Keratinocyte (primary cell): ENCODE measurements at regions not wholly inside any gene's neighbourhood (a gene's known extent, or its start where the extent isn't known, plus 50 kb on each side); places are given as distances from the start of the nearest gene placed in this dataset.

Source experiments
- DNase-seq: peaks from one replicate; pipeline ENCODE4 v3.0.0-alpha.2; 2011; ENCODE audit warnings: low read depth, missing footprints, low spot score
- FAIRE-seq: peaks from 2 replicates; lab custom pipeline; 2011; peaks lifted over from hg19 to GRCh38; lab: Jason Lieb, UNC
- H2AFZ ChIP-seq: 2 replicates; pipeline ENCODE4 v1.6.0; 2012; ENCODE audit warnings: low read length, control low read depth, inconsistent platforms; ENCODE audit not compliant: control insufficient read depth
- H3K27ac ChIP-seq: 2 replicates; pipeline ENCODE4 v1.5.1; 2011; ENCODE audit warnings: low read length; ENCODE audit not compliant: control insufficient read depth, insufficient read depth
- H3K27me3 ChIP-seq: 3 replicates; pipeline ENCODE4 v1.6.0; 2011; ENCODE audit warnings: low read length; ENCODE audit not compliant: control insufficient read depth, insufficient read depth; ENCODE audit errors: extremely low read depth
- H3K36me3 ChIP-seq, 2 experiments: 2 replicates in 1 of 2; 3 replicates in 1 of 2; pipeline ENCODE4 v1.5.1; 2011; ENCODE audit warnings: low read length in 2 of 2, mild to moderate bottlenecking in 1 of 2; ENCODE audit not compliant: control insufficient read depth in 2 of 2, insufficient read depth in 2 of 2; ENCODE audit errors: extremely low read depth in 1 of 2
- H3K4me1 ChIP-seq: 3 replicates; pipeline ENCODE4 v1.5.1; 2011; ENCODE audit warnings: low read length; ENCODE audit not compliant: control insufficient read depth, insufficient read depth; ENCODE audit errors: extremely low read depth
- H3K4me2 ChIP-seq: 3 replicates; pipeline ENCODE4 v1.6.0; 2011; ENCODE audit warnings: low read depth, low read length; ENCODE audit not compliant: control insufficient read depth, insufficient read depth; ENCODE audit errors: extremely low read depth
- H3K4me3 ChIP-seq, 3 experiments: fragments of 200-600 bp in 1 of 3; sonication (generic) in 1 of 3; 2 replicates in 2 of 3; 3 replicates in 1 of 3; pipeline ENCODE4 v1.5.1; 2011 to 2016; ENCODE audit warnings: low read length in 3 of 3, mild to moderate bottlenecking in 3 of 3, control low read depth in 2 of 3, inconsistent platforms in 1 of 3, low read depth in 1 of 3, mixed read lengths in 1 of 3, mixed run types in 1 of 3, moderate library complexity in 1 of 3; ENCODE audit not compliant: control insufficient read depth in 2 of 3, insufficient read depth in 2 of 3; ENCODE audit errors: extremely low read depth in 1 of 3
- H3K79me2 ChIP-seq: 2 replicates; pipeline ENCODE4 v1.6.0; 2012; ENCODE audit warnings: low read length; ENCODE audit not compliant: control insufficient read depth, insufficient read depth
- H3K9ac ChIP-seq: 3 replicates; pipeline ENCODE4 v1.6.0; 2011; ENCODE audit warnings: low read length; ENCODE audit not compliant: control insufficient read depth, insufficient read depth; ENCODE audit errors: extremely low read depth
- H3K9me1 ChIP-seq: 3 replicates; pipeline ENCODE4 v1.6.0; 2011; ENCODE audit warnings: low read length; ENCODE audit not compliant: control insufficient read depth, insufficient read depth; ENCODE audit errors: extremely low read depth
- H3K9me3 ChIP-seq: 2 replicates; pipeline ENCODE4 v1.5.1; 2012; ENCODE audit warnings: low read depth, low read length; ENCODE audit not compliant: control insufficient read depth
- H4K20me1 ChIP-seq: 3 replicates; pipeline ENCODE4 v1.6.0; 2011; ENCODE audit warnings: low read length; ENCODE audit not compliant: control insufficient read depth, insufficient read depth; ENCODE audit errors: extremely low read depth
- CTCF ChIP-seq, 3 experiments: IDR thresholded peaks in 1 of 3; conservative IDR thresholded peaks in 1 of 3; optimal IDR thresholded peaks in 1 of 3; 2 replicates in 2 of 3; 3 replicates in 1 of 3; pipeline versions ENCODE3 to v1.5.1; 2011; ENCODE audit warnings: low read length in 3 of 3, mild to moderate bottlenecking in 3 of 3, moderate library complexity in 2 of 3, control low read depth in 1 of 3, inconsistent platforms in 1 of 3; ENCODE audit not compliant: insufficient read depth in 2 of 3; ENCODE audit errors: extremely low read depth in 1 of 3
- EZH2 ChIP-seq: IDR thresholded peaks from one replicate; pipeline ENCODE4 v1.6.1; 2012; ENCODE audit warnings: inconsistent platforms, mild to moderate bottlenecking, low read length, moderate library complexity
- dilution Hi-C: fragments of 300-500 bp; cut with MboI; formaldehyde crosslinking; loops from one replicate; pipeline ENCODE4 v1.7.0; 2020; ENCODE audit warnings: low sequenced_read_pairs; ENCODE audit not compliant: extremely low pct_ligation_motif_present

DNA sequence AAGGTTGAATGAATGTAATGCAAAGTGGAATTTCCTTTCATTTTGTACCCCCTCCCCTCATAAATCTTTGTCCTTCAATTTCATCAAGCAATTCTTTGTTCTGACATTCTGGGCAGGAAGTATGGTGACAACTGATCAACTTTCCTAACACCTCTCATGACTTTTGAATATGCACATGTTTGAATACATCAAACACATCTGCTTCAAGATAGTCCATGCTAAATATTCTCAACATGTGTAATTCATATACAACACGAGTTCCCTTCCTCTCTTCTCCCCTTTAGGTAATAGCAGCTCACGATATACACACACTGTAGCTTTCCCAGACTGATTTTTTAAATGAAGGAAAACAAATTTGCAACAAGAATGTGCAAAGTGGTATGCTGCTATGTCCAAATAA is 103.6 kb upstream of the EFNA5 start:
- Histone ChIP-seq H3K27me3 (peaks cover 9% of the 10 kb centered on the region), H3K36me3 (no peaks in the 10 kb centered on the region), H4K20me1 (no peaks in the 10 kb centered on the region), H3K9me1 (no peaks in the 10 kb centered on the region), H3K4me2 (no peak overlapping the region), H3K4me3 (no peak overlapping the region), H3K79me2 (no peaks in the 10 kb centered on the region), H2AFZ (no peak overlapping the region), H3K9ac (no peak overlapping the region), H3K4me1 (no peaks in the 10 kb centered on the region), H3K9me3 (no peaks in the 10 kb centered on the region), H3K27ac (no peak overlapping the region)
- DNase-seq (no peak), FAIRE-seq (no peak)
- TF ChIP-seq EZH2 (no peak), CTCF (optimal IDR thresholded peaks at IDR 0.05 in 1 of 3, IDR thresholded peaks at IDR 0.05 in 1 of 3, conservative IDR thresholded peaks at IDR 0.05 in 1 of 3; ENCODE audit: extremely low read depth in 1 of 3, insufficient read depth in 2 of 3, low read length in 3 of 3) (no peak)
- dilution Hi-C loops: no loop called here

DNA sequence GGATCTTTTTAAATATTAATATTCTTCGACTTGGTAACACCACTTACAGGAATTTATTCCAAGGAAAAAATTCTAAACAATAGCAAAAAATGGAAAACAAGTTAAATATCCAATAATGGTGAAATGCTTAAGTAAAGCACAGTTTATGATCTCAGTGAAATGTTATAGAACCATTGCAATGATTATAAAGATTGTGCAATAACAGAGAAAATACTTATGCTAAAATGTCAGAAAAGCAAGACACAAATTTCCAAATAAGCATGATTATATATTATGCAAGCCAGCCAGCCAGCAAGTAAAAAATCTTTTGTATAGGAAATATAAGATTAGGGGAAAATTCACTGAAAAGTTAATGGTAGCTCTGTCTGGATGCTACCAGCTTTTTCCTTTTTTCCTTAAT is 102.7 kb upstream of the EFNA5 start:
- FAIRE-seq (no peak), DNase-seq (no peak)
- no peak overlapping the region for H3K27ac ChIP-seq
- H3K79me2 ChIP-seq: no peaks in the 10 kb centered on the region
- dilution Hi-C loops: no loop called here
- H3K36me3 ChIP-seq: no peaks in the 10 kb centered on the region
- H3K9ac ChIP-seq: no peak overlapping the region
- no peak overlapping the region for H3K4me2 ChIP-seq
- no peaks in the 10 kb centered on the region for H4K20me1 ChIP-seq
- no peaks in the 10 kb centered on the region for H3K9me3 ChIP-seq
- H3K4me1 ChIP-seq: no peaks in the 10 kb centered on the region
- no peak overlapping the region for H2AFZ ChIP-seq
- TF ChIP-seq EZH2: no peak
- TF ChIP-seq CTCF (optimal IDR thresholded peaks at IDR 0.05 in 1 of 3, IDR thresholded peaks at IDR 0.05 in 1 of 3, conservative IDR thresholded peaks at IDR 0.05 in 1 of 3; ENCODE audit: extremely low read depth in 1 of 3, insufficient read depth in 2 of 3, low read length in 3 of 3): no peak
- H3K9me1 ChIP-seq: no peaks in the 10 kb centered on the region
- H3K27me3 ChIP-seq: peaks cover 9% of the 10 kb centered on the region
- no peak overlapping the region for H3K4me3 ChIP-seq
